Caco-2 (cell line): ENCODE measurements at regions not wholly inside any gene's neighbourhood (a gene's known extent, or its start where the extent isn't known, plus 50 kb on each side); places are given as distances from the start of the nearest gene placed in this dataset.

ENCODE experiments used
- BruUV-seq: library from RNA; stranded (reverse); fragments of 400-500 nt; replicated peaks from 2 replicates; lab custom pipeline; 2021; lab: Mats Ljungman, UMichigan
- CTCF ChIA-PET: fragments of 300-600 bp; sonication (Branson Sonifier 250); formaldehyde crosslinking; loops from one replicate; lab custom pipeline; 2022; ENCODE audit warnings: antibody characterized with exemption; lab: Charles Lee
- POLR2A ChIA-PET: fragments of 300-600 bp; sonication (Branson Sonifier 250); formaldehyde crosslinking; loops from one replicate; lab custom pipeline; 2022; ENCODE audit warnings: antibody characterized with exemption; lab: Charles Lee
- DNase-seq, 2 experiments: peaks; one replicate each; pipeline versions ENCODE4 v3.0.0 to v3.0.0-alpha.2; 2020 to 2022
- H3K27me3 ChIP-seq: replicated peaks from 2 replicates; pipeline ENCODE4 v1.6.0; 2011; ENCODE audit warnings: low read length; ENCODE audit not compliant: control insufficient read depth, insufficient read depth
- H3K36me3 ChIP-seq: 2 replicates; pipeline ENCODE4 v1.5.1; 2011; ENCODE audit warnings: low read length; ENCODE audit not compliant: control insufficient read depth, insufficient read depth
- H3K4me1 ChIP-seq: fragments of 250-450 bp; sonication (Bioruptor Pico); 2 replicates; pipeline ENCODE4 v1.5.1; 2020; ENCODE audit warnings: mild to moderate bottlenecking
- H3K4me3 ChIP-seq: 2 replicates; pipeline ENCODE4 v1.5.1; 2011; ENCODE audit warnings: low read depth, mild to moderate bottlenecking, control low read depth, low read length
- H3K9me3 ChIP-seq: fragments of 250-450 bp; sonication (Bioruptor Pico); 2 replicates; pipeline ENCODE4 v1.5.1; 2020; ENCODE audit warnings: mild to moderate bottlenecking, moderate library complexity
- H3K27ac Mint-ChIP-seq: one replicate; pipeline ENCODE4 v1.8.0; 2022; ENCODE audit warnings: mixed read lengths; ENCODE audit not compliant: unreplicated experiment
- H3K27me3 Mint-ChIP-seq: one replicate; pipeline ENCODE4 v1.8.0; 2022; ENCODE audit warnings: mixed read lengths; ENCODE audit not compliant: insufficient read depth, unreplicated experiment
- H3K36me3 Mint-ChIP-seq: one replicate; pipeline ENCODE4 v1.8.0; 2022; ENCODE audit warnings: mild to moderate bottlenecking, mixed read lengths; ENCODE audit not compliant: insufficient read depth, unreplicated experiment
- H3K4me1 Mint-ChIP-seq: one replicate; pipeline ENCODE4 v1.8.0; 2022; ENCODE audit warnings: low read depth, mixed read lengths; ENCODE audit not compliant: unreplicated experiment
- H3K4me3 Mint-ChIP-seq: one replicate; pipeline ENCODE4 v1.8.0; 2022; ENCODE audit warnings: mild to moderate bottlenecking, moderate library complexity, mixed read lengths; ENCODE audit not compliant: unreplicated experiment
- H3K9me3 Mint-ChIP-seq: one replicate; pipeline ENCODE4 v1.8.0; 2022; ENCODE audit warnings: mixed read lengths; ENCODE audit not compliant: unreplicated experiment
- CTCF ChIP-seq, 2 experiments: fragments of 200-600 bp in 1 of 2; IDR thresholded peaks; 1 replicate in 1 of 2; 2 replicates in 1 of 2; pipeline versions ENCODE4 v1.5.1 to v1.8.0; 2011 to 2022; ENCODE audit warnings: antibody characterized with exemption in 1 of 2, control low read depth in 1 of 2, inconsistent platforms in 1 of 2, low read depth in 1 of 2, low read length in 1 of 2, mild to moderate bottlenecking in 1 of 2, moderate library complexity in 1 of 2; ENCODE audit not compliant: insufficient read depth in 1 of 2, severe bottlenecking in 1 of 2, unreplicated experiment in 1 of 2
- intact Hi-C: fragments of 100-400 bp; cut with micrococcal nuclease; formaldehyde crosslinking; loops from one replicate; pipeline ENCODE4 v1.10.0; 2022; ENCODE audit not compliant: unreplicated experiment

GRCh38 chr2:65669574-65669973 is 237.2 kb upstream of the SPRED2 start:
- no peaks in the 10 kb centered on the region for H3K36me3 ChIP-seq
- CTCF ChIA-PET, result no interaction called here
- H3K4me1 Mint-ChIP-seq, result no peaks in the 10 kb centered on the region
- H3K4me3 ChIP-seq, result no peak overlapping the region
- H3K27me3 ChIP-seq, result no peaks in the 10 kb centered on the region
- H3K9me3 Mint-ChIP-seq, result peaks cover 26% of the 10 kb centered on the region
- H3K4me3 Mint-ChIP-seq, result no peak overlapping the region
- TF ChIP-seq CTCF (IDR thresholded peaks at IDR 0.05; ENCODE audit: insufficient read depth in 1 of 2, low read depth in 1 of 2, low read length in 1 of 2, severe bottlenecking in 1 of 2, unreplicated experiment in 1 of 2), result no peak
- H3K9me3 ChIP-seq, result peaks cover 3% of the 10 kb centered on the region; the same call in 1 of the 2 replicates
- no peak overlapping the region for H3K27ac Mint-ChIP-seq
- BruUV-seq, result no TSS peak
- intact Hi-C loops, result no loop called here
- peaks cover 2% of the 10 kb centered on the region for H3K27me3 Mint-ChIP-seq
- POLR2A ChIA-PET, result no interaction called here
- DNase-seq, result no peak
- H3K4me1 ChIP-seq, result no peaks in the 10 kb centered on the region
- no peaks in the 10 kb centered on the region for H3K36me3 Mint-ChIP-seq

GRCh38 chr2:65668744-65669143 is 236.3 kb upstream of the SPRED2 start:
- DNase-seq, result no peak
- peaks cover 2% of the 10 kb centered on the region for H3K27me3 Mint-ChIP-seq
- H3K9me3 Mint-ChIP-seq, result peaks cover 24% of the 10 kb centered on the region
- H3K4me1 ChIP-seq, result no peaks in the 10 kb centered on the region
- ChIA-PET CTCF (no interaction called here), POLR2A (no interaction called here)
- H3K36me3 ChIP-seq, result no peaks in the 10 kb centered on the region
- H3K4me3 ChIP-seq, result no peak overlapping the region
- H3K27me3 ChIP-seq, result no peaks in the 10 kb centered on the region
- no peak overlapping the region for H3K27ac Mint-ChIP-seq
- H3K4me1 Mint-ChIP-seq, result no peaks in the 10 kb centered on the region
- H3K36me3 Mint-ChIP-seq, result no peaks in the 10 kb centered on the region
- no TSS peak for BruUV-seq
- TF ChIP-seq CTCF (IDR thresholded peaks at IDR 0.05; ENCODE audit: insufficient read depth in 1 of 2, low read depth in 1 of 2, low read length in 1 of 2, severe bottlenecking in 1 of 2, unreplicated experiment in 1 of 2), result no peak
- H3K9me3 ChIP-seq, result peaks cover 3% of the 10 kb centered on the region; the same call in 1 of the 2 replicates
- intact Hi-C loops, result no loop called here
- H3K4me3 Mint-ChIP-seq, result no peak overlapping the region

- Mint-ChIP-seq H3K27ac (no peak overlapping the region), H3K4me1 (no peaks in the 10 kb centered on the region), H3K36me3 (no peaks in the 10 kb centered on the region), H3K27me3 (peaks cover 6% of the 10 kb centered on the region), H3K9me3 (peaks cover 24% of the 10 kb centered on the region), H3K4me3 (no peak overlapping the region)
- Histone ChIP-seq H3K4me3 (no peak overlapping the region), H3K4me1 (no peaks in the 10 kb centered on the region), H3K36me3 (no peaks in the 10 kb centered on the region), H3K9me3 (peaks cover 3% of the 10 kb centered on the region; the same call in 1 of the 2 replicates), H3K27me3 (no peaks in the 10 kb centered on the region)
- ChIA-PET POLR2A (no interaction called here), CTCF (no interaction called here)
- BruUV-seq, result no TSS peak
- no peak for DNase-seq
- no peak for TF ChIP-seq CTCF (IDR thresholded peaks at IDR 0.05; ENCODE audit: insufficient read depth in 1 of 2, low read depth in 1 of 2, low read length in 1 of 2, severe bottlenecking in 1 of 2, unreplicated experiment in 1 of 2)
- intact Hi-C loops, result no loop called here
Measured at GRCh38 chr2:65666156-65666725, 233.8 kb upstream of the SPRED2 start.
